Transverse colon (tissue), 4 donors: ENCODE measurements at regions not wholly inside any gene's neighbourhood (a gene's known extent, or its start where the extent isn't known, plus 50 kb on each side); places are given as distances from the start of the nearest gene placed in this dataset.

Experiments
- DNase-seq: peaks from one replicate; pipeline ENCODE4 v3.0.0-alpha.2; 2019
- H3K27ac ChIP-seq, 4 donors: fragments of 200-600 bp; sonication (generic); 2 replicates each; pipeline ENCODE4 v1.5.1; 2016 to 2018; ENCODE audit warnings: inconsistent platforms in 4 of 4
- H3K27me3 ChIP-seq: fragments of 200-600 bp; sonication (generic); 2 replicates; pipeline ENCODE4 v1.5.1; 2017; ENCODE audit warnings: inconsistent platforms
- H3K36me3 ChIP-seq, 4 donors: fragments of 200-600 bp; sonication (generic); 2 replicates each; pipeline ENCODE4 v1.5.1; 2017 to 2019; ENCODE audit warnings: inconsistent platforms in 4 of 4
- H3K4me1 ChIP-seq, 4 donors: fragments of 200-600 bp; sonication (generic); 2 replicates each; pipeline ENCODE4 v1.5.1; 2017 to 2020; ENCODE audit warnings: inconsistent platforms in 4 of 4
- H3K4me3 ChIP-seq, 4 donors: fragments of 200-600 bp; sonication (generic); 1 replicate in 1 of 4; 2 replicates in 3 of 4; pipeline versions ENCODE4 v1.5.1 to v1.6.1; 2017 to 2019; ENCODE audit warnings: inconsistent platforms in 4 of 4
- H3K9me3 ChIP-seq, 2 donors: fragments of 200-600 bp; sonication (generic); 2 replicates each; pipeline ENCODE4 v1.5.1; 2017 to 2019; ENCODE audit warnings: inconsistent platforms in 2 of 2
- CTCF ChIP-seq, 5 experiments: fragments of 200-600 bp in 3 of 5; fragments of 450-650 bp in 2 of 5; sonication (generic) in 3 of 5; IDR thresholded peaks; 1 replicate in 2 of 5; 2 replicates in 3 of 5; pipeline ENCODE4 v1.5.1; 2016 to 2017; ENCODE audit warnings: antibody characterized with exemption in 5 of 5, inconsistent platforms in 3 of 5, mild to moderate bottlenecking in 2 of 5, moderate library complexity in 1 of 5
- EP300 ChIP-seq: sonication (generic); formaldehyde crosslinking; IDR thresholded peaks from one replicate; pipeline ENCODE4 v1.6.1; 2017; ENCODE audit warnings: antibody characterized with exemption, low read depth
- POLR2A ChIP-seq: fragments of 450-650 bp; IDR thresholded peaks from one replicate; pipeline ENCODE4 v1.6.1; 2016; ENCODE audit warnings: antibody characterized with exemption, mild to moderate bottlenecking, moderate library complexity
- POLR2AphosphoS5 ChIP-seq, 3 donors: sonication (generic); formaldehyde crosslinking; IDR thresholded peaks; one replicate each; pipeline ENCODE4 v1.6.1; 2016; ENCODE audit warnings: antibody characterized with exemption in 3 of 3
- WGBS, 2 donors: methylation state at CpG; one replicate each; pipeline ENCODE4 v1.1.5; 2018; ENCODE audit warnings: low coverage in 1 of 2; 5-methylcytosine and 5-hydroxymethylcytosine counted together
- in situ Hi-C, 4 donors: fragments of 200-750 bp; cut with MboI; loops; one replicate each; pipeline versions ENCODE4 v1.15.0 to v1.15.1; 2017; ENCODE audit warnings: low sequenced_read_pairs in 3 of 4, low pct_ligation_motif_present in 1 of 4, low pct_unique_long_range_greater_than_20kb in 1 of 4
- intact Hi-C: fragments of 100-400 bp; cut with DNase I; formaldehyde crosslinking; loops from one replicate; pipeline ENCODE4 v1.15.1; 2023; ENCODE audit warnings: low total_unique reads

- WGBS, 2 donors, result 50 to 69% methylated on average over 2 of the region's 2 CpGs
- no peaks in the 10 kb centered on the region for H3K27me3 ChIP-seq
- TF ChIP-seq EP300 (no peak), POLR2AphosphoS5 (IDR thresholded peaks at IDR 0.05) (no peak), CTCF (IDR thresholded peaks at IDR 0.05) (no peak), POLR2A (no peak)
- H3K9me3 ChIP-seq, result no peaks in the 10 kb centered on the region
- intact Hi-C loops (no loop called here), in situ Hi-C loops (no loop called here)
- H3K4me1 ChIP-seq, result no peaks in the 10 kb centered on the region
- DNase-seq, result no peak
- H3K4me3 ChIP-seq, result no peak overlapping the region
- H3K27ac ChIP-seq, result no peak overlapping the region
- no peaks in the 10 kb centered on the region for H3K36me3 ChIP-seq
These were observed 660.2 kb upstream of the CDH2 start for GRCh38 chr18:28837100-28837499.

DNA sequence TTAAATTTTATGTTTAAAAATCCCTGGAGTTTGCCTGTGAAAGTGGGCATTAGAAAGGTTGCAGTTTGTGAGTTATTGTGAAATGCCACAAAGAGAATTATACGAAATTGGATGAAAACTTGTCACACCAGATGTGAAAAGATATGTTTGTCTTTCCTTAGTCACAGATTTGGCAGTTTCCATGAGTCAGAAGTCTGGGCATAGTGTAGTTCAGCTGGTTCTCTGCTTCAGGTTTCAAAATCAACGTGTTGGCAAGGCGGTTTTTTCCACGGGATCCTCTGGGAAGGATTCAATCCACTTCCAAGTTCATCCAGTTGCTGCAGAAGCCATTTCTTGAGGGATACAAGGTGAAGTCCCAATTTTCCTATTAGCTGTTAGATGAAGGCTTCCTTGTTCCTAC, 658.0 kb upstream of the CDH2 start:
- H3K36me3 ChIP-seq, result no peaks in the 10 kb centered on the region
- WGBS, 2 donors, result 72 to 75% methylated on average over 4 of the region's 4 CpGs
- no peaks in the 10 kb centered on the region for H3K4me1 ChIP-seq
- no peak overlapping the region for H3K27ac ChIP-seq
- no peak for DNase-seq
- in situ Hi-C loops, result no loop called here
- H3K27me3 ChIP-seq, result no peaks in the 10 kb centered on the region
- H3K9me3 ChIP-seq, result no peaks in the 10 kb centered on the region
- intact Hi-C loops, result no loop called here
- TF ChIP-seq EP300 (no peak), POLR2AphosphoS5 (IDR thresholded peaks at IDR 0.05) (no peak), CTCF (IDR thresholded peaks at IDR 0.05) (no peak)
- no peak overlapping the region for H3K4me3 ChIP-seq

DNA sequence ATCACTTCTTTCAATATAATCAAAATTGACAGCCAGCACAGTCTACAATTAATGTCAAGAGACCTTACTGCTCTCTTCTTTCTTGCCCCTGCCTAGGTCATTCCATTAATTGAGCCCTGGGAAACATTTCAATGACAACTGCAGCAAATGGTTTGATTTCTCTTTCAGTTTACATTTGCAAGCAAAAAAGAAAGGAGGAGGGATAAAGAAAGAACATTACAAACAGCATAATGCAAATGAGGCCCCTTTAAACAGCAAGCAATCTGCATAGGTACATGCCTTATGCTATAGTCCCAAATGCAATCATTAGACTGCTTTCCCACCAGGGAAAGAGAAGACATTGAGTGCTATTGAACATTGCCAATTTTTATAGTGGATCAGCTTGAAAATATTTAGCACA, 655.0 kb upstream of the CDH2 start:
- in situ Hi-C loops, result no loop called here
- H3K4me3 ChIP-seq, result no peak overlapping the region
- H3K27me3 ChIP-seq, result no peaks in the 10 kb centered on the region
- no peak overlapping the region for H3K27ac ChIP-seq
- intact Hi-C loops, result no loop called here
- H3K4me1 ChIP-seq, result no peaks in the 10 kb centered on the region
- no peaks in the 10 kb centered on the region for H3K36me3 ChIP-seq
- TF ChIP-seq CTCF (IDR thresholded peaks at IDR 0.05), result no peak
- no peak for TF ChIP-seq EP300
- no peak for TF ChIP-seq POLR2A
- TF ChIP-seq POLR2AphosphoS5 (IDR thresholded peaks at IDR 0.05), result no peak
- H3K9me3 ChIP-seq, result no peaks in the 10 kb centered on the region
- no peak for DNase-seq

DNA sequence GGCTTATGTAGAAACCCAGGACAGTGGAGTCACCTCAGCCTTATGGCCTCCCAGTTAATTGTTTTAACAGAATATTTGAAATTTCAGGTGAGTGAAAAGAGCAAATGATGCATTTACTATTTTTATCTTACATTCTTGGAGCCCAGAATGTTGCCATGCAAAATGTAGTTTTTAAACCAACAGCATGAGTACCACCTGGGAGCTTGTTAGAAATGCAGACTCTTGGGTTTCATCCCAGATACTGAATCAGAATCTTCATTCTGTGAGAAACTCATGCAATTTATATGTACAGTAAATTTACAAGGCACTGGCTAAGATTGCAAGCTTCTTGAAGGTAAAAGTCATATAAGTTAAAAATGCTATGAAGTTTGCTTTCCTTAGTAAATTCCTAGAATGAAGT, 654.5 kb upstream of the CDH2 start:
- Histone ChIP-seq H3K27me3 (no peaks in the 10 kb centered on the region), H3K9me3 (no peaks in the 10 kb centered on the region), H3K4me3 (no peak overlapping the region), H3K4me1 (no peaks in the 10 kb centered on the region), H3K36me3 (no peaks in the 10 kb centered on the region), H3K27ac (no peak overlapping the region)
- intact Hi-C loops, result no loop called here
- TF ChIP-seq CTCF (IDR thresholded peaks at IDR 0.05) (no peak), POLR2AphosphoS5 (IDR thresholded peaks at IDR 0.05) (no peak), POLR2A (no peak), EP300 (no peak)
- in situ Hi-C loops, result no loop called here
- DNase-seq, result no peak
